ENCODE measurements at regions not wholly inside any gene's neighbourhood (a gene's known extent, or its start where the extent isn't known, plus 50 kb on each side); places are given as distances from the start of the nearest gene placed in this dataset.

DNA sequence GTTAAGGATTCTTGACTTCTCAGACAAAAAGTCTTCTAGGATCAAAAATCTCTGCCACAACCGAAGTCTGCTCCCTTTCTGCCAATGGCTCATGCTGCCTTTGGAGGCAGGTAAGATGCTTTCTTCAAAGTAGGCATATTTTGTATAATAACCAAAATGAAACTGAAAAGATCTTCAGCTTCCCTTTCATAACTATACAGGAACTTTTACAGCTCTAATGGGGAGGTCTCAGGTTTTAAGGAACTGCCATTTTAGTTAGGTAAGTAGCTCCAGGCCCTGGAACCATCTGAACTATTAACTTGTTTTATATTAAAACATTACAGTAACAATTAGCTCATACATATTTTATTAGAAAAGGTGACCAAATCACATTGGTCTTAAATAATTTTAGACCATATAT lies 110.9 kb upstream of the FREM1 start:
- DNase-seq (no peak), ATAC-seq (no peak)
- no TSS peak for BruUV-seq (replicated peaks)
- Histone ChIP-seq H3K9me3 (ENCODE audit: low read length) (no peaks in the 10 kb centered on the region), H3K4me2 (ENCODE audit: low read length) (no peak overlapping the region), H4K20me1 (ENCODE audit: low read length) (no peaks in the 10 kb centered on the region), H3K9me2 (replicated peaks; ENCODE audit: low read length) (no peaks in the 10 kb centered on the region), H3K27me3 (ENCODE audit: low read length) (peaks cover 31% of the 10 kb centered on the region), H3K79me2 (ENCODE audit: low read length) (no peaks in the 10 kb centered on the region), H3K36me3 (ENCODE audit: low read depth, low read length) (no peaks in the 10 kb centered on the region), H3K4me3 (ENCODE audit: low read length) (no peak overlapping the region), H3K9ac (ENCODE audit: low read length) (no peak overlapping the region), H2AFZ (ENCODE audit: low read length) (no peak overlapping the region), H3F3A (ENCODE audit: low read length, unreplicated experiment) (no peaks in the 10 kb centered on the region), H3K4me1 (ENCODE audit: insufficient read depth, low read length) (no peaks in the 10 kb centered on the region), H3K27ac (ENCODE audit: low read length) (no peak overlapping the region)
- intact Hi-C loops (cut with micrococcal nuclease): no loop called here
- POLR2A ChIA-PET (ENCODE audit: unreplicated experiment): no interaction called here
- CTCF ChIA-PET: no interaction called here
- TF ChIP-seq, protein P1, sequence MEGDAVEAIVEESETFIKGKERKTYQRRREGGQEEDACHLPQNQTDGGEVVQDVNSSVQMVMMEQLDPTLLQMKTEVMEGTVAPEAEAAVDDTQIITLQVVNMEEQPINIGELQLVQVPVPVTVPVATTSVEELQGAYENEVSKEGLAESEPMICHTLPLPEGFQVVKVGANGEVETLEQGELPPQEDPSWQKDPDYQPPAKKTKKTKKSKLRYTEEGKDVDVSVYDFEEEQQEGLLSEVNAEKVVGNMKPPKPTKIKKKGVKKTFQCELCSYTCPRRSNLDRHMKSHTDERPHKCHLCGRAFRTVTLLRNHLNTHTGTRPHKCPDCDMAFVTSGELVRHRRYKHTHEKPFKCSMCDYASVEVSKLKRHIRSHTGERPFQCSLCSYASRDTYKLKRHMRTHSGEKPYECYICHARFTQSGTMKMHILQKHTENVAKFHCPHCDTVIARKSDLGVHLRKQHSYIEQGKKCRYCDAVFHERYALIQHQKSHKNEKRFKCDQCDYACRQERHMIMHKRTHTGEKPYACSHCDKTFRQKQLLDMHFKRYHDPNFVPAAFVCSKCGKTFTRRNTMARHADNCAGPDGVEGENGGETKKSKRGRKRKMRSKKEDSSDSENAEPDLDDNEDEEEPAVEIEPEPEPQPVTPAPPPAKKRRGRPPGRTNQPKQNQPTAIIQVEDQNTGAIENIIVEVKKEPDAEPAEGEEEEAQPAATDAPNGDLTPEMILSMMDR (conservative IDR thresholded peaks at IDR 0.05; ENCODE audit: low read depth, low read length): no peak
- TF ChIP-seq EZH2phosphoT487 (IDR thresholded peaks at IDR 0.05; ENCODE audit: borderline replicate concordance, low read length): no peak

DNA sequence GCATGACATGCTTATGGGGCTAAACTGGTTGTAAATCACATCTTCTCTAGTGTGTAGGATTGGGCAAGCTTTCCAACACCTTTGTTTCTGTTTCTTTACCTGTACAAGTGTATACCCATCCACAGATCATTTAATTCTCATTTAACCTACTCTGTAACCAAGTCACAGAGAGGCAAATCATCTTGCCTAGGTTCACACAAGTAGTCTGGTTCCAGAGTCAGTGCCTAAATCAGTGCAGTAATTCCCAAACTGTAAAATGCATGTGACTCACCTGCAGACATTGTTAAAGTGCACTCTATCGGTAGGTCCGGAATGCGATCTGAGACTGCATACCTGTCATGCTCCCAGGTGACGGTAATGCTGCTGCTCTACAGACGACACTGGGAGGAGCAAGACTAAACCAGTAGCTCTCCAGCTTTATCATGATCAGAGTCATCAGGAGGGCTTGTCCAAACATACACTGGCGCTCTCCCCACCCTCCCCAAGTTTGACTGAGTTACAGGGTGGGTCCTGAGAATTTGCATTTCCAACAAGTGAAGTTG lies 107.9 kb upstream of the FREM1 start:
- Histone ChIP-seq H3K9ac (ENCODE audit: low read length) (no peak overlapping the region), H3K9me3 (ENCODE audit: low read length) (no peaks in the 10 kb centered on the region), H3K79me2 (ENCODE audit: low read length) (no peaks in the 10 kb centered on the region), H3K36me3 (ENCODE audit: low read depth, low read length) (no peaks in the 10 kb centered on the region), H3K27ac (ENCODE audit: low read length) (no peak overlapping the region), H3F3A (ENCODE audit: low read length, unreplicated experiment) (no peaks in the 10 kb centered on the region), H2AFZ (ENCODE audit: low read length) (no peak overlapping the region), H3K4me3 (ENCODE audit: low read length) (no peak overlapping the region), H4K20me1 (ENCODE audit: low read length) (no peaks in the 10 kb centered on the region), H3K4me1 (ENCODE audit: insufficient read depth, low read length) (no peaks in the 10 kb centered on the region), H3K27me3 (ENCODE audit: low read length) (peaks cover 28% of the 10 kb centered on the region), H3K9me2 (replicated peaks; ENCODE audit: low read length) (no peaks in the 10 kb centered on the region), H3K4me2 (ENCODE audit: low read length) (no peak overlapping the region)
- TF ChIP-seq, protein P1 (conservative IDR thresholded peaks at IDR 0.05; ENCODE audit: low read depth, low read length): no peak
- no peak for TF ChIP-seq EZH2phosphoT487 (IDR thresholded peaks at IDR 0.05; ENCODE audit: borderline replicate concordance, low read length)
- no peak for TF ChIP-seq EZH2 (IDR thresholded peaks at IDR 0.05; ENCODE audit: low read length, unreplicated experiment)
- POLR2A ChIA-PET (ENCODE audit: unreplicated experiment): no interaction called here
- intact Hi-C loops (cut with micrococcal nuclease): no loop called here
- DNase-seq: peak; percentile 22
- BruUV-seq (replicated peaks): no TSS peak
- no peak for ATAC-seq
- CTCF ChIA-PET: no interaction called here

DNA sequence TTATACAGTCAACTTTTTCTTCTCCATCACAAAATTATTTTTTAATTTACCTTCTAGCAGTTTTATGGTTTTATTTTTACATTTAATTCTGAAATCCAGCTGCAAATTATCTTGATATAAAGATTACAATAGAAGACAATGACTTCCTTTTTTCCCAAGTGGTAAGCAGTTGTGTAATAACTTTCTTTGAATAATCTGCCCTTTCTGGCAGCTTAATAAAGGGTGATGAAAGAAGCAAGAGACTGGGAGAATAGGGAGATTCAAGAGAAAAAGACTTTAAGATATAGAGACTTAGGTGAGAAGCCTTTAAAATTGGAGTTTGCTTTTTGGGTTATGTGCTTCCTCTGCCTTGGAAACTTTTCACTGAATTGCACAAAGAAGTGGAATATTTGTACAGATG lies 100.4 kb upstream of the FREM1 start:
- Histone ChIP-seq H3K4me1 (ENCODE audit: insufficient read depth, low read length) (no peaks in the 10 kb centered on the region), H4K20me1 (ENCODE audit: low read length) (no peaks in the 10 kb centered on the region), H3K79me2 (ENCODE audit: low read length) (no peaks in the 10 kb centered on the region), H3K9me2 (replicated peaks; ENCODE audit: low read length) (no peaks in the 10 kb centered on the region), H3K4me3 (ENCODE audit: low read length) (no peak overlapping the region), H3K4me2 (ENCODE audit: low read length) (no peak overlapping the region), H3K27me3 (ENCODE audit: low read length) (peaks cover 9% of the 10 kb centered on the region; the same call in 1 of the 2 replicates), H3K9ac (ENCODE audit: low read length) (no peak overlapping the region), H3K27ac (ENCODE audit: low read length) (no peak overlapping the region), H2AFZ (ENCODE audit: low read length) (no peak overlapping the region), H3K9me3 (ENCODE audit: low read length) (no peaks in the 10 kb centered on the region), H3K36me3 (ENCODE audit: low read depth, low read length) (no peaks in the 10 kb centered on the region), H3F3A (ENCODE audit: low read length, unreplicated experiment) (no peaks in the 10 kb centered on the region)
- POLR2A ChIA-PET (ENCODE audit: unreplicated experiment): no interaction called here
- ATAC-seq (no peak), DNase-seq (no peak)
- no peak for TF ChIP-seq EZH2 (IDR thresholded peaks at IDR 0.05; ENCODE audit: low read length, unreplicated experiment)
- TF ChIP-seq EZH2phosphoT487 (IDR thresholded peaks at IDR 0.05; ENCODE audit: borderline replicate concordance, low read length): no peak
- TF ChIP-seq, protein P1 (conservative IDR thresholded peaks at IDR 0.05; ENCODE audit: low read depth, low read length): no peak
- intact Hi-C loops (cut with micrococcal nuclease): no loop called here
- CTCF ChIA-PET: no interaction called here
- no TSS peak for BruUV-seq (replicated peaks)

Measured in PC-3 (cell line).